Neural crest cell (in vitro differentiated cells): ENCODE measurements at regions not wholly inside any gene's neighbourhood (a gene's known extent, or its start where the extent isn't known, plus 50 kb on each side); places are given as distances from the start of the nearest gene placed in this dataset.
A peak's percentile ranks its signal among the peaks of the same experiment; 100 is the strongest.

Experiments used
- DNase-seq: peaks from one replicate; pipeline ENCODE4 v3.0.0; 2021; ENCODE audit warnings: low read depth, mixed read lengths, low spot score
- H3K27ac Mint-ChIP-seq: one replicate; pipeline ENCODE4 v1.8.0; 2021; ENCODE audit warnings: mild to moderate bottlenecking, mixed read lengths; ENCODE audit not compliant: unreplicated experiment
- H3K27me3 Mint-ChIP-seq: 2 replicates; pipeline ENCODE4 v1.8.0; 2021; ENCODE audit warnings: low read depth, mild to moderate bottlenecking, mixed read lengths
- H3K36me3 Mint-ChIP-seq: 2 replicates; pipeline ENCODE4 v1.8.0; 2021; ENCODE audit warnings: low read depth, mild to moderate bottlenecking, mixed read lengths
- H3K4me1 Mint-ChIP-seq: 2 replicates; pipeline ENCODE4 v1.8.0; 2021; ENCODE audit warnings: mixed read lengths
- H3K4me3 Mint-ChIP-seq: one replicate; pipeline ENCODE4 v1.8.0; 2021; ENCODE audit warnings: mild to moderate bottlenecking, mixed read lengths
- H3K9me3 Mint-ChIP-seq: 2 replicates; pipeline ENCODE4 v1.8.0; 2021; ENCODE audit warnings: mixed read lengths
- TF ChIP-seq, protein P1 (sequence below): fragments of 200-600 bp; sonication (generic); conservative IDR thresholded peaks from 2 replicates; pipeline ENCODE4 v1.5.0; 2021; ENCODE audit warnings: antibody characterized with exemption, mild to moderate bottlenecking

GRCh38 chr5:8070138-8070537 lies 201.2 kb downstream of the MTRR start:
- no peak overlapping the region for H3K27ac Mint-ChIP-seq
- DNase-seq, result no peak
- no peaks in the 10 kb centered on the region for H3K27me3 Mint-ChIP-seq
- no peak overlapping the region for H3K4me3 Mint-ChIP-seq
- peaks cover 3% of the 10 kb centered on the region for H3K36me3 Mint-ChIP-seq
- peaks cover 11% of the 10 kb centered on the region for H3K4me1 Mint-ChIP-seq
- TF ChIP-seq, protein P1, sequence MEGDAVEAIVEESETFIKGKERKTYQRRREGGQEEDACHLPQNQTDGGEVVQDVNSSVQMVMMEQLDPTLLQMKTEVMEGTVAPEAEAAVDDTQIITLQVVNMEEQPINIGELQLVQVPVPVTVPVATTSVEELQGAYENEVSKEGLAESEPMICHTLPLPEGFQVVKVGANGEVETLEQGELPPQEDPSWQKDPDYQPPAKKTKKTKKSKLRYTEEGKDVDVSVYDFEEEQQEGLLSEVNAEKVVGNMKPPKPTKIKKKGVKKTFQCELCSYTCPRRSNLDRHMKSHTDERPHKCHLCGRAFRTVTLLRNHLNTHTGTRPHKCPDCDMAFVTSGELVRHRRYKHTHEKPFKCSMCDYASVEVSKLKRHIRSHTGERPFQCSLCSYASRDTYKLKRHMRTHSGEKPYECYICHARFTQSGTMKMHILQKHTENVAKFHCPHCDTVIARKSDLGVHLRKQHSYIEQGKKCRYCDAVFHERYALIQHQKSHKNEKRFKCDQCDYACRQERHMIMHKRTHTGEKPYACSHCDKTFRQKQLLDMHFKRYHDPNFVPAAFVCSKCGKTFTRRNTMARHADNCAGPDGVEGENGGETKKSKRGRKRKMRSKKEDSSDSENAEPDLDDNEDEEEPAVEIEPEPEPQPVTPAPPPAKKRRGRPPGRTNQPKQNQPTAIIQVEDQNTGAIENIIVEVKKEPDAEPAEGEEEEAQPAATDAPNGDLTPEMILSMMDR, result no peak
- no peaks in the 10 kb centered on the region for H3K9me3 Mint-ChIP-seq

DNA sequence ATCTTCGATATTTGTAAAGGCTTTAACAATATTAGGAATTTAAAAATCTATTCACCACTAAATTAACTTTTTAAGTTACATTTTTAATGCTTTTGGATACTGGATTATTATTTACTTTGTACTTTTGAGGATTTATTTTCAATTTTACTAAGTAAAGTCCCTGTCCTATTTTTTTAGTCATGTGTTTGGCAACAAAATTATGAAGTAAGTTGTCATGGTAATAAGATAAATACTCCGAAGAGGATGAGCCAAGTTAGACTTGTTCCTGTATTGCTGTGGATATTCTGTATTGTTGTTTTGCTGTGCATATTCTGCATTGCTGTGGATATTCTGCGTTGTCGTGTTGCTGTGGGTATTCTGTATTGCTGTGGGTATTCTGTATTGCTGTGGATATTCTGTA lies 210.1 kb downstream of the MTRR start:
- H3K27ac Mint-ChIP-seq, result no peak overlapping the region

DNA sequence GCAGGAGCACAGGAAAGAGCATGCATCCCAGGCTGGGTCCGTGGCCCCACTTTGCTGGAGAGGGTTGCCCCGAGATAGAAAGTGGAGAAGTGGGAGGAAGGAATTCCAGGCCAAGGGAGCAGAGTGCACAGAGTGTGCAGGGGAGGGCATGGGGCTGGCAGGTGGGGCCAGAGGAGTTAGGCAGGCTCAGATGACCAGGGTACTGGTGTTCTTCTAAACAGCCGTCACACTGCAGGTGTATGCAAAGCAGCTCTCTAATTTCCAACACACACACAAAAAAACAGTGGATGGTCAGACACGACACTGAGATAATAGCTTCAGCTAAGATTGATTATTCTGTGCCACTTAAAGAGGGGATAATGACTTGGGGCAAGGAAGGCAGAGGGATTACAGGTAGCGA lies 212.2 kb downstream of the MTRR start:
- peaks cover 21% of the 10 kb centered on the region for H3K4me1 Mint-ChIP-seq
- peaks cover 9% of the 10 kb centered on the region for H3K9me3 Mint-ChIP-seq
- peak overlapping the region; percentile 12 for H3K4me3 Mint-ChIP-seq
- TF ChIP-seq, protein P1, result no peak
- no peaks in the 10 kb centered on the region for H3K27me3 Mint-ChIP-seq
- no peak for DNase-seq
- H3K36me3 Mint-ChIP-seq, result peaks cover 3% of the 10 kb centered on the region
- peak overlapping the region; percentile 24 for H3K27ac Mint-ChIP-seq

More for the DNA sequence above, 210.1 kb downstream of the MTRR start:
- TF ChIP-seq, protein P1, result no peak
- peaks cover 7% of the 10 kb centered on the region for H3K36me3 Mint-ChIP-seq
- peaks cover 12% of the 10 kb centered on the region for H3K9me3 Mint-ChIP-seq
- H3K27me3 Mint-ChIP-seq, result no peaks in the 10 kb centered on the region
- no peak overlapping the region for H3K4me3 Mint-ChIP-seq
- DNase-seq, result no peak
- peaks cover 21% of the 10 kb centered on the region for H3K4me1 Mint-ChIP-seq

- Mint-ChIP-seq H3K4me3 (no peak overlapping the region), H3K36me3 (peaks cover 12% of the 10 kb centered on the region), H3K4me1 (peaks cover 4% of the 10 kb centered on the region), H3K9me3 (peaks cover 17% of the 10 kb centered on the region), H3K27me3 (no peaks in the 10 kb centered on the region), H3K27ac (no peak overlapping the region)
- TF ChIP-seq, protein P1, result no peak
- DNase-seq, result no peak
Observed at GRCh38 chr5:8093669-8094068, 224.7 kb downstream of the MTRR start.

GRCh38 chr5:8094304-8094703 lies 225.4 kb downstream of the MTRR start:
- peaks cover 12% of the 10 kb centered on the region for H3K36me3 Mint-ChIP-seq
- no peak for DNase-seq
- no peak overlapping the region for H3K27ac Mint-ChIP-seq
- H3K4me3 Mint-ChIP-seq, result no peak overlapping the region
- no peaks in the 10 kb centered on the region for H3K27me3 Mint-ChIP-seq
- peaks cover 4% of the 10 kb centered on the region for H3K4me1 Mint-ChIP-seq
- TF ChIP-seq, protein P1, result no peak
- peaks cover 17% of the 10 kb centered on the region for H3K9me3 Mint-ChIP-seq

DNA sequence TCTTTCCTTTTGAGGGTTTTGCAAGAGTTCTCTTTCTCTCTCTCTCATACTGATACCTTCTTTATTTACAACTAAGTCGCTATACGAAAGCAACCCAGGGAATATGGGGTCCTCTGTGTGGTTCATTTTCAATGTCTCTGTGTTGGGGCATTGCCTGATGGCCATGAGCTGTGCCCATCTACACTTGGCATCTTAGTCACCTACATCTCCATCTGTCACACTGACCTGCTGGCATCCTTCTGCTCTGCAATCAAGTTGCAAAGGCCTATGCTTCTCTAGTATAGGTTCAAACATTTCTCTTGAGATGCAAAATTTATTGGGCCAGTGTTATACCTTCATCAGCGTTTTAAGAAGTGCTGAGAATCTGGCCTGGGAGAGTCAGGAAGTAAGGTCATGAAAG lies 228.2 kb downstream of the MTRR start:
- Mint-ChIP-seq H3K9me3 (peaks cover 13% of the 10 kb centered on the region), H3K27me3 (no peaks in the 10 kb centered on the region), H3K27ac (no peak overlapping the region), H3K4me1 (peaks cover 4% of the 10 kb centered on the region), H3K36me3 (peaks cover 2% of the 10 kb centered on the region), H3K4me3 (no peak overlapping the region)
- no peak for DNase-seq
- TF ChIP-seq, protein P1, result no peak
